GM23248 (cell line): ENCODE measurements at regions not wholly inside any gene's neighbourhood (a gene's known extent, or its start where the extent isn't known, plus 50 kb on each side); places are given as distances from the start of the nearest gene placed in this dataset.
"Not testable (repeated sequence)": the region's sequence is repeated elsewhere in the genome, so short reads cannot be mapped to it uniquely, and the experiment has no call there.

Source experiments
- DNase-seq: peaks from one replicate; pipeline ENCODE4 v3.0.0-alpha.2; 2015
- H2AFZ ChIP-seq: fragments of 200-600 bp; sonication (generic); 2 replicates; pipeline ENCODE4 v1.6.1; 2016; ENCODE audit warnings: antibody characterized with exemption
- H3F3A ChIP-seq: fragments of 200-600 bp; sonication (generic); 2 replicates; pipeline ENCODE4 v1.6.1; 2016; ENCODE audit warnings: mild to moderate bottlenecking, antibody characterized with exemption, mixed run types; ENCODE audit not compliant: insufficient read depth
- H3K27ac ChIP-seq: fragments of 200-600 bp; sonication (generic); 2 replicates; pipeline ENCODE4 v1.5.1; 2016; ENCODE audit warnings: mild to moderate bottlenecking
- H3K27me3 ChIP-seq: fragments of 200-600 bp; sonication (generic); replicated peaks from 2 replicates; pipeline ENCODE4 v1.6.1; 2016; ENCODE audit warnings: mild to moderate bottlenecking; ENCODE audit not compliant: insufficient read depth
- H3K36me3 ChIP-seq: fragments of 200-600 bp; sonication (generic); 2 replicates; pipeline ENCODE4 v1.6.1; 2016; ENCODE audit warnings: low read depth, mild to moderate bottlenecking
- H3K4me1 ChIP-seq: fragments of 200-600 bp; sonication (generic); 2 replicates; pipeline ENCODE4 v1.6.1; 2016; ENCODE audit warnings: mild to moderate bottlenecking; ENCODE audit not compliant: insufficient read depth
- H3K4me2 ChIP-seq: fragments of 200-600 bp; sonication (generic); one replicate; pipeline ENCODE4 v1.6.1; 2016; ENCODE audit warnings: mild to moderate bottlenecking; ENCODE audit not compliant: unreplicated experiment
- H3K4me3 ChIP-seq: fragments of 200-600 bp; sonication (generic); 2 replicates; pipeline ENCODE4 v1.5.1; 2016; ENCODE audit warnings: mild to moderate bottlenecking
- H3K79me2 ChIP-seq: fragments of 200-600 bp; sonication (generic); 2 replicates; pipeline ENCODE4 v1.6.1; 2016; ENCODE audit warnings: mild to moderate bottlenecking; ENCODE audit not compliant: insufficient read depth
- H3K9ac ChIP-seq: fragments of 200-600 bp; sonication (generic); 2 replicates; pipeline ENCODE4 v1.6.1; 2016; ENCODE audit warnings: mild to moderate bottlenecking
- H3K9me2 ChIP-seq: fragments of 200-600 bp; sonication (generic); 2 replicates; pipeline ENCODE4 v1.6.1; 2016; ENCODE audit warnings: mixed run types, mild to moderate bottlenecking, moderate library complexity; ENCODE audit not compliant: insufficient read depth
- H3K9me3 ChIP-seq: fragments of 200-600 bp; sonication (generic); one replicate; pipeline ENCODE4 v1.6.1; 2017; ENCODE audit warnings: low read depth
- H4K20me1 ChIP-seq: fragments of 200-600 bp; sonication (generic); 2 replicates; pipeline ENCODE4 v1.6.0; 2016; ENCODE audit not compliant: insufficient read depth
- EZH2 ChIP-seq: fragments of 200-600 bp; sonication (generic); IDR thresholded peaks from 2 replicates; pipeline ENCODE4 v1.6.1; 2018; ENCODE audit warnings: antibody characterized with exemption, mild to moderate bottlenecking; ENCODE audit not compliant: insufficient read depth, poor library complexity, severe bottlenecking
- EZH2phosphoT487 ChIP-seq: fragments of 200-600 bp; sonication (generic); IDR thresholded peaks from 2 replicates; pipeline ENCODE4 v1.6.1; 2018; ENCODE audit warnings: antibody characterized with exemption, moderate library complexity, mild to moderate bottlenecking, low read depth; ENCODE audit not compliant: insufficient read depth
- WGBS, 2 experiments: methylation state at CpG; one replicate each; pipeline ENCODE4 v1.1.6; 2015 to 2017; ENCODE audit warnings: low lambda C conversion rate in 2 of 2, low coverage in 1 of 2; ENCODE audit errors: missing lambda C conversion rate in 2 of 2; 5-methylcytosine and 5-hydroxymethylcytosine counted together
- in situ Hi-C: fragments of 300-500 bp; cut with MboI; formaldehyde crosslinking; loops from 2 replicates; pipeline ENCODE4 v1.15.0; 2020

- Histone ChIP-seq H3K4me1 (peaks cover 3% of the 10 kb centered on the region), H3K4me3 (no peak overlapping the region), H3K9ac (no peak overlapping the region), H3K27me3 (no peaks in the 10 kb centered on the region), H3K36me3 (no peaks in the 10 kb centered on the region), H3F3A (peaks cover 4% of the 10 kb centered on the region; the same call in 1 of the 2 replicates), H3K4me2 (no peak overlapping the region), H4K20me1 (no peaks in the 10 kb centered on the region), H3K9me2 (no peaks in the 10 kb centered on the region), H3K9me3 (no peaks in the 10 kb centered on the region), H3K27ac (no peak overlapping the region), H2AFZ (no peak overlapping the region), H3K79me2 (no peaks in the 10 kb centered on the region)
- no peak for TF ChIP-seq EZH2phosphoT487
- no peak for TF ChIP-seq EZH2
- DNase-seq: no peak
- 29 to 30% methylated on average over 2 of the region's 2 CpGs for WGBS, 2 experiments
- in situ Hi-C loops: no loop called here
Measured at GRCh38 chr4:101615652-101616051, 174.9 kb upstream of the BANK1 start.

- H3F3A ChIP-seq, H3K4me2 ChIP-seq, H3K9me3 ChIP-seq, H2AFZ ChIP-seq, in situ Hi-C loops, H3K9me2 ChIP-seq, H3K79me2 ChIP-seq, H3K9ac ChIP-seq, H3K4me1 ChIP-seq, H3K27ac ChIP-seq, H3K27me3 ChIP-seq, H3K36me3 ChIP-seq, DNase-seq, H3K4me3 ChIP-seq, H4K20me1 ChIP-seq: not testable (repeated sequence)
- 57 to 62% methylated on average over 3 of the region's 3 CpGs for WGBS, 2 experiments
Measured at GRCh38 chr4:101606989-101607388, 183.5 kb upstream of the BANK1 start.

GRCh38 chr4:101604976-101605375 lies 185.6 kb upstream of the BANK1 start:
- H3K4me2 ChIP-seq: no peak overlapping the region
- H3K4me1 ChIP-seq: peaks cover 2% of the 10 kb centered on the region; the same call in 1 of the 2 replicates
- WGBS, 2 experiments: 46 to 48% methylated on average over 1 of the region's 1 CpG
- in situ Hi-C loops: no loop called here
- no peak overlapping the region for H3K9ac ChIP-seq
- H3K79me2 ChIP-seq: no peaks in the 10 kb centered on the region
- H3K27ac ChIP-seq: no peak overlapping the region
- no peaks in the 10 kb centered on the region for H3K9me3 ChIP-seq
- H2AFZ ChIP-seq: no peak overlapping the region
- no peaks in the 10 kb centered on the region for H4K20me1 ChIP-seq
- H3K4me3 ChIP-seq: no peak overlapping the region
- TF ChIP-seq EZH2 (no peak), EZH2phosphoT487 (no peak)
- no peak for DNase-seq
- 0 out of 2 replicates have a peak, but pooled peaks cover 3% of the 10 kb centered on the region for H3F3A ChIP-seq
- H3K27me3 ChIP-seq: no peaks in the 10 kb centered on the region
- no peaks in the 10 kb centered on the region for H3K36me3 ChIP-seq
- no peaks in the 10 kb centered on the region for H3K9me2 ChIP-seq

GRCh38 chr4:101600287-101600686 lies 190.2 kb upstream of the BANK1 start:
- H3K4me1 ChIP-seq: peaks cover 10% of the 10 kb centered on the region; the same call in 1 of the 2 replicates
- H3K4me2 ChIP-seq: no peak overlapping the region
- no peaks in the 10 kb centered on the region for H4K20me1 ChIP-seq
- H3K36me3 ChIP-seq: no peaks in the 10 kb centered on the region
- no peaks in the 10 kb centered on the region for H3K9me3 ChIP-seq
- no peaks in the 10 kb centered on the region for H3K27me3 ChIP-seq
- in situ Hi-C loops: no loop called here
- no peaks in the 10 kb centered on the region for H3K79me2 ChIP-seq
- TF ChIP-seq EZH2: no peak
- TF ChIP-seq EZH2phosphoT487: no peak
- no peak overlapping the region for H3K9ac ChIP-seq
- no peaks in the 10 kb centered on the region for H3K9me2 ChIP-seq
- H3F3A ChIP-seq: 0 out of 2 replicates have a peak, but pooled peaks cover 12% of the 10 kb centered on the region
- H2AFZ ChIP-seq: no peak overlapping the region
- 87 to 89% methylated on average over 2 of the region's 2 CpGs for WGBS, 2 experiments
- H3K27ac ChIP-seq: no peak overlapping the region
- DNase-seq: no peak
- H3K4me3 ChIP-seq: no peak overlapping the region

GRCh38 chr4:101599620-101600019 lies 190.9 kb upstream of the BANK1 start:
- in situ Hi-C loops: no loop called here
- Histone ChIP-seq H3F3A (0 out of 2 replicates have a peak, but pooled peaks cover 12% of the 10 kb centered on the region), H3K27me3 (no peaks in the 10 kb centered on the region), H3K79me2 (no peaks in the 10 kb centered on the region), H2AFZ (no peak overlapping the region), H3K36me3 (no peaks in the 10 kb centered on the region), H4K20me1 (no peaks in the 10 kb centered on the region), H3K4me3 (no peak overlapping the region), H3K9ac (no peak overlapping the region), H3K4me1 (peaks cover 10% of the 10 kb centered on the region; the same call in 1 of the 2 replicates), H3K9me3 (no peaks in the 10 kb centered on the region), H3K4me2 (no peak overlapping the region), H3K27ac (0 out of 2 replicates have a peak overlapping the region, but pooled peaks have one; percentile 21), H3K9me2 (no peaks in the 10 kb centered on the region)
- TF ChIP-seq EZH2: no peak
- TF ChIP-seq EZH2phosphoT487: no peak
- WGBS, 2 experiments: 50 to 60% methylated on average over 4 of the region's 4 CpGs
- DNase-seq: peak; percentile 71
